ENCODE measurements at regions not wholly inside any gene's neighbourhood (a gene's known extent, or its start where the extent isn't known, plus 50 kb on each side); places are given as distances from the start of the nearest gene placed in this dataset.

GRCh38 chr12:65637150-65637549, 187.1 kb upstream of the HMGA2 start:
- no peak for TF ChIP-seq ZSCAN29 (IDR thresholded peaks at IDR 0.05)
- TF ChIP-seq YBX1 (IDR thresholded peaks at IDR 0.05) = no peak
- TF ChIP-seq, protein P1, sequence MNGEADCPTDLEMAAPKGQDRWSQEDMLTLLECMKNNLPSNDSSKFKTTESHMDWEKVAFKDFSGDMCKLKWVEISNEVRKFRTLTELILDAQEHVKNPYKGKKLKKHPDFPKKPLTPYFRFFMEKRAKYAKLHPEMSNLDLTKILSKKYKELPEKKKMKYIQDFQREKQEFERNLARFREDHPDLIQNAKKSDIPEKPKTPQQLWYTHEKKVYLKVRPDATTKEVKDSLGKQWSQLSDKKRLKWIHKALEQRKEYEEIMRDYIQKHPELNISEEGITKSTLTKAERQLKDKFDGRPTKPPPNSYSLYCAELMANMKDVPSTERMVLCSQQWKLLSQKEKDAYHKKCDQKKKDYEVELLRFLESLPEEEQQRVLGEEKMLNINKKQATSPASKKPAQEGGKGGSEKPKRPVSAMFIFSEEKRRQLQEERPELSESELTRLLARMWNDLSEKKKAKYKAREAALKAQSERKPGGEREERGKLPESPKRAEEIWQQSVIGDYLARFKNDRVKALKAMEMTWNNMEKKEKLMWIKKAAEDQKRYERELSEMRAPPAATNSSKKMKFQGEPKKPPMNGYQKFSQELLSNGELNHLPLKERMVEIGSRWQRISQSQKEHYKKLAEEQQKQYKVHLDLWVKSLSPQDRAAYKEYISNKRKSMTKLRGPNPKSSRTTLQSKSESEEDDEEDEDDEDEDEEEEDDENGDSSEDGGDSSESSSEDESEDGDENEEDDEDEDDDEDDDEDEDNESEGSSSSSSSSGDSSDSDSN (IDR thresholded peaks at IDR 0.05; ENCODE audit: borderline replicate concordance in 1 of 2, low read depth in 2 of 2, low read length in 2 of 2) = no peak
- TF ChIP-seq POLR2A (conservative IDR thresholded peaks at IDR 0.05) = no peak
- TF ChIP-seq NFYB (IDR thresholded peaks at IDR 0.05; ENCODE audit: extremely low read depth, insufficient read length) = no peak
- no peak for TF ChIP-seq ATF2 (CRISPR knock-in tag; IDR thresholded peaks at IDR 0.05)
- no peak for TF ChIP-seq RAD21 (CRISPR knock-in tag; conservative IDR thresholded peaks at IDR 0.05 in 1 of 2, IDR thresholded peaks at IDR 0.05 in 1 of 2)
